Trophoblast cell (in vitro differentiated cells and primary cell): ENCODE measurements at regions not wholly inside any gene's neighbourhood (a gene's known extent, or its start where the extent isn't known, plus 50 kb on each side); places are given as distances from the start of the nearest gene placed in this dataset.

Source experiments
- DNase-seq, 2 donors: peaks; one replicate each; pipeline ENCODE4 v3.0.0-alpha.2; 2016
- H2AFZ ChIP-seq: 2 replicates; pipeline ENCODE4 v1.6.1; 2013; ENCODE audit warnings: low read length, moderate library complexity, mild to moderate bottlenecking; ENCODE audit not compliant: insufficient read depth, poor library complexity
- H2AK5ac ChIP-seq: 2 replicates; pipeline ENCODE4 v1.6.1; 2013; ENCODE audit warnings: mild to moderate bottlenecking, low read length
- H2BK120ac ChIP-seq: 2 replicates; pipeline ENCODE4 v1.6.1; 2013; ENCODE audit warnings: low read length, mild to moderate bottlenecking, moderate library complexity; ENCODE audit not compliant: insufficient read depth, poor library complexity
- H2BK12ac ChIP-seq: 2 replicates; pipeline ENCODE4 v1.6.1; 2013; ENCODE audit warnings: mild to moderate bottlenecking, low read length, moderate library complexity
- H2BK5ac ChIP-seq: 2 replicates; pipeline ENCODE4 v1.6.1; 2013; ENCODE audit warnings: low read length, low read depth, moderate library complexity, mild to moderate bottlenecking; ENCODE audit not compliant: poor library complexity
- H3K14ac ChIP-seq: 2 replicates; pipeline ENCODE4 v1.6.1; 2013; ENCODE audit warnings: mild to moderate bottlenecking, low read length
- H3K18ac ChIP-seq: 2 replicates; pipeline ENCODE4 v1.6.1; 2013; ENCODE audit warnings: mild to moderate bottlenecking, low read length
- H3K23ac ChIP-seq: 2 replicates; pipeline ENCODE4 v1.6.1; 2013; ENCODE audit warnings: low read length
- H3K27ac ChIP-seq: 2 replicates; pipeline ENCODE4 v1.5.1; 2013; ENCODE audit warnings: low read depth, mild to moderate bottlenecking, inconsistent platforms, low read length, moderate library complexity
- H3K27me3 ChIP-seq: 2 replicates; pipeline ENCODE4 v1.6.1; 2013; ENCODE audit warnings: inconsistent platforms, mild to moderate bottlenecking, low read length, moderate library complexity; ENCODE audit not compliant: insufficient read depth
- H3K36me3 ChIP-seq, 2 experiments: 1 replicate in 1 of 2; 2 replicates in 1 of 2; pipeline ENCODE4 v1.6.1; 2013; ENCODE audit warnings: low read length in 2 of 2, mild to moderate bottlenecking in 2 of 2, moderate library complexity in 1 of 2; ENCODE audit not compliant: insufficient read depth in 2 of 2, control insufficient read depth in 1 of 2
- H3K4ac ChIP-seq: 2 replicates; pipeline ENCODE4 v1.6.1; 2013; ENCODE audit warnings: low read depth, mild to moderate bottlenecking, low read length, moderate library complexity
- H3K4me1 ChIP-seq, 2 experiments: 1 replicate in 1 of 2; 2 replicates in 1 of 2; pipeline ENCODE4 v1.6.1; 2013; ENCODE audit warnings: low read length in 2 of 2, mild to moderate bottlenecking in 2 of 2, moderate library complexity in 1 of 2; ENCODE audit not compliant: insufficient read depth in 2 of 2, control insufficient read depth in 1 of 2
- H3K4me2 ChIP-seq: 2 replicates; pipeline ENCODE4 v1.6.1; 2013; ENCODE audit warnings: inconsistent platforms, mild to moderate bottlenecking, low read length, moderate library complexity
- H3K4me3 ChIP-seq: 2 replicates; pipeline ENCODE4 v1.5.1; 2013; ENCODE audit warnings: mild to moderate bottlenecking, low read depth, low read length, inconsistent platforms
- H3K79me1 ChIP-seq: one replicate; pipeline ENCODE4 v1.6.1; 2013; ENCODE audit warnings: low read length
- H3K79me2 ChIP-seq: 2 replicates; pipeline ENCODE4 v1.6.1; 2013; ENCODE audit warnings: low read length, mild to moderate bottlenecking; ENCODE audit not compliant: control insufficient read depth, insufficient read depth, poor library complexity
- H3K9ac ChIP-seq: 2 replicates; pipeline ENCODE4 v1.6.1; 2013; ENCODE audit warnings: mild to moderate bottlenecking, low read length
- H3K9me3 ChIP-seq: 2 replicates; pipeline ENCODE4 v1.6.1; 2013; ENCODE audit warnings: low read depth, mild to moderate bottlenecking, control low read depth, inconsistent platforms, low read length; ENCODE audit not compliant: insufficient read depth
- H4K12ac ChIP-seq: 2 replicates; pipeline ENCODE4 v1.6.1; 2013; ENCODE audit warnings: low read depth, mild to moderate bottlenecking, low read length, moderate library complexity
- H4K8ac ChIP-seq: 2 replicates; pipeline ENCODE4 v1.6.1; 2013; ENCODE audit warnings: low read depth, mild to moderate bottlenecking, low read length, moderate library complexity
- H4K91ac ChIP-seq: one replicate; pipeline ENCODE4 v1.6.1; 2013; ENCODE audit warnings: low read depth, mild to moderate bottlenecking, low read length, moderate library complexity
- WGBS: extraction: QIAGEN DNeasy Blood & Tissue Kit; methylation state at CpG from one replicate; pipeline ENCODE4 v1.1.7; 2013; ENCODE audit warnings: missing lambda C conversion rate; ENCODE audit not compliant: insufficient read length, insufficient coverage; ENCODE audit errors: extremely low coverage; 5-methylcytosine and 5-hydroxymethylcytosine counted together

- no peak overlapping the region for H3K4me2 ChIP-seq
- H4K91ac ChIP-seq, result no peak overlapping the region
- H3K4me3 ChIP-seq, result no peak overlapping the region
- no peak overlapping the region for H3K23ac ChIP-seq
- H2AK5ac ChIP-seq, result no peak overlapping the region
- DNase-seq, result no peak
- H3K14ac ChIP-seq, result no peak overlapping the region
- H3K79me2 ChIP-seq, result no peaks in the 10 kb centered on the region
- H3K4me1 ChIP-seq, result no peaks in the 10 kb centered on the region
- no peak overlapping the region for H2AFZ ChIP-seq
- H3K9me3 ChIP-seq, result no peaks in the 10 kb centered on the region
- no peaks in the 10 kb centered on the region for H3K27me3 ChIP-seq
- H2BK12ac ChIP-seq, result no peak overlapping the region
- no peak overlapping the region for H3K27ac ChIP-seq
- no peak overlapping the region for H2BK120ac ChIP-seq
- H2BK5ac ChIP-seq, result no peak overlapping the region
- no peaks in the 10 kb centered on the region for H3K79me1 ChIP-seq
- no peak overlapping the region for H4K8ac ChIP-seq
- no peak overlapping the region for H3K4ac ChIP-seq
- no peak overlapping the region for H3K9ac ChIP-seq
- no peaks in the 10 kb centered on the region for H3K36me3 ChIP-seq
- H3K18ac ChIP-seq, result no peak overlapping the region
- no peak overlapping the region for H4K12ac ChIP-seq
These were observed 1931.0 kb downstream of the EFNA5 start for GRCh38 chr5:105739732-105740131.

GRCh38 chr5:105735704-105736103, 1935.0 kb downstream of the EFNA5 start:
- Histone ChIP-seq H2BK5ac (no peak overlapping the region), H3K4ac (no peak overlapping the region), H2BK12ac (no peak overlapping the region), H3K9ac (no peak overlapping the region), H3K36me3 (no peaks in the 10 kb centered on the region), H3K79me2 (no peaks in the 10 kb centered on the region), H3K18ac (no peak overlapping the region), H2AFZ (no peak overlapping the region), H4K91ac (no peak overlapping the region), H3K79me1 (no peaks in the 10 kb centered on the region), H3K4me2 (no peak overlapping the region), H4K8ac (no peak overlapping the region), H3K4me1 (no peaks in the 10 kb centered on the region), H4K12ac (no peak overlapping the region), H3K27ac (no peak overlapping the region), H3K14ac (no peak overlapping the region), H2BK120ac (no peak overlapping the region), H3K27me3 (no peaks in the 10 kb centered on the region), H2AK5ac (no peak overlapping the region), H3K9me3 (no peaks in the 10 kb centered on the region), H3K4me3 (no peak overlapping the region), H3K23ac (no peak overlapping the region)
- DNase-seq, result no peak

DNA sequence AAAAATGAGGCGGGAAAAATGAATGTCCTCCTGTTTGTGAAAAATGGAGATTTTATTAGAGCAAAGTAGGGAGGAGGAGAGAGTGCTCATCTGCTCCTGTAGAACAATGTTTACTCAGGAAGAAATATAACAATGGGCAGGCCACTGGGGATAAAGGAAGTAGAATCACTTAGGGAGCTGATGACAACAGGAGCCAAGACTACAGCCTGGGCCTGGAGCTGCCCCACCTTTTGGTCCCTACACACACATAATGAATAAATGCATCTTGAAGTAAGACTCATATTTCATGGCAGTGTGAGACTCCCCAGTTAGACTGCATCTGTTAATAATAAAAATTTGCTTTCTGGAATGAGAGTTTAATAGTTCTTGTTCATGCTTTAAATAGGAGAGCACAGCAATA, 1939.8 kb downstream of the EFNA5 start:
- Histone ChIP-seq H3K27ac (no peak overlapping the region), H3K4me2 (no peak overlapping the region), H4K12ac (no peak overlapping the region), H3K9ac (no peak overlapping the region), H3K4me3 (no peak overlapping the region), H3K36me3 (no peaks in the 10 kb centered on the region), H3K79me1 (no peaks in the 10 kb centered on the region), H3K9me3 (no peaks in the 10 kb centered on the region), H3K27me3 (no peaks in the 10 kb centered on the region), H2BK5ac (no peak overlapping the region), H3K18ac (no peak overlapping the region), H3K23ac (no peak overlapping the region), H2BK12ac (no peak overlapping the region), H4K8ac (no peak overlapping the region), H2AFZ (no peak overlapping the region), H4K91ac (no peak overlapping the region), H3K79me2 (no peaks in the 10 kb centered on the region), H2BK120ac (no peak overlapping the region), H3K14ac (no peak overlapping the region), H2AK5ac (no peak overlapping the region), H3K4ac (no peak overlapping the region), H3K4me1 (no peaks in the 10 kb centered on the region)
- DNase-seq, result no peak
- WGBS, result no CpG with 5 or more reads among the region's 1 CpG

- no peak overlapping the region for H2AK5ac ChIP-seq
- H4K8ac ChIP-seq, result no peak overlapping the region
- H3K23ac ChIP-seq, result no peak overlapping the region
- no peaks in the 10 kb centered on the region for H3K36me3 ChIP-seq
- H3K4me1 ChIP-seq, result no peaks in the 10 kb centered on the region
- no peaks in the 10 kb centered on the region for H3K27me3 ChIP-seq
- H3K14ac ChIP-seq, result no peak overlapping the region
- no peak overlapping the region for H2BK5ac ChIP-seq
- no peak overlapping the region for H4K91ac ChIP-seq
- H3K9me3 ChIP-seq, result no peaks in the 10 kb centered on the region
- H3K27ac ChIP-seq, result no peak overlapping the region
- DNase-seq, result no peak
- H3K79me2 ChIP-seq, result no peaks in the 10 kb centered on the region
- no peaks in the 10 kb centered on the region for H3K79me1 ChIP-seq
- H4K12ac ChIP-seq, result no peak overlapping the region
- H2BK120ac ChIP-seq, result no peak overlapping the region
- H3K4me3 ChIP-seq, result no peak overlapping the region
- H3K18ac ChIP-seq, result no peak overlapping the region
- no CpG with 5 or more reads among the region's 4 CpGs for WGBS
- H2BK12ac ChIP-seq, result no peak overlapping the region
- H3K4ac ChIP-seq, result no peak overlapping the region
- no peak overlapping the region for H2AFZ ChIP-seq
- no peak overlapping the region for H3K9ac ChIP-seq
- H3K4me2 ChIP-seq, result no peak overlapping the region
These were observed 1944.6 kb downstream of the EFNA5 start for GRCh38 chr5:105726093-105726492.

DNA sequence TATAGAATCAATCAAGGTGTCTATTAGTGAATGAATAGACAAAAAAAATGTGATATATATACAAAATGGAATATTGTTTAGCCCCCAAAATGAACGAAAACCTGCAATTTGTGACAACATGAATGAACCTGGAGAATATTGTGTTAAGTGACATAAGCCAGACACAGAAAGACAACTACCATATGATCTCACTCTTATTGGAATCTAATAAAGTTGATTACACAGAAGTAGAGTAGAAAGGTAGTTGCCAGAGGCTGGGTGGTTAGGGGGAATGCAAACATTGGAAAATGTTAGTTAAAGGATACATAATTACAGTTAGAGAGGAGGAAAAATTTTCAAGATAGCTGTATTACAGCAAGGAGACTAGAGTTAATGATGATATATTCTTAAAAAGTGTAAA, 1962.3 kb downstream of the EFNA5 start:
- no peak overlapping the region for H2BK5ac ChIP-seq
- H3K23ac ChIP-seq, result no peak overlapping the region
- H3K27me3 ChIP-seq, result no peaks in the 10 kb centered on the region
- H4K12ac ChIP-seq, result no peak overlapping the region
- H3K4me2 ChIP-seq, result no peak overlapping the region
- no peak overlapping the region for H2AK5ac ChIP-seq
- H4K8ac ChIP-seq, result no peak overlapping the region
- H2BK12ac ChIP-seq, result no peak overlapping the region
- no peak overlapping the region for H3K27ac ChIP-seq
- H4K91ac ChIP-seq, result no peak overlapping the region
- H3K79me1 ChIP-seq, result no peaks in the 10 kb centered on the region
- no peak overlapping the region for H3K4ac ChIP-seq
- H2BK120ac ChIP-seq, result no peak overlapping the region
- H3K9ac ChIP-seq, result no peak overlapping the region
- H3K4me3 ChIP-seq, result no peak overlapping the region
- H3K79me2 ChIP-seq, result no peaks in the 10 kb centered on the region
- no peaks in the 10 kb centered on the region for H3K9me3 ChIP-seq
- H3K14ac ChIP-seq, result no peak overlapping the region
- no peaks in the 10 kb centered on the region for H3K36me3 ChIP-seq
- no peak overlapping the region for H2AFZ ChIP-seq
- H3K18ac ChIP-seq, result no peak overlapping the region
- DNase-seq, result no peak
- WGBS, result no CpG with 5 or more reads among the region's 1 CpG
- no peaks in the 10 kb centered on the region for H3K4me1 ChIP-seq
